ENCODE measurements at regions not wholly inside any gene's neighbourhood (a gene's known extent, or its start where the extent isn't known, plus 50 kb on each side); places are given as distances from the start of the nearest gene placed in this dataset.

DNA sequence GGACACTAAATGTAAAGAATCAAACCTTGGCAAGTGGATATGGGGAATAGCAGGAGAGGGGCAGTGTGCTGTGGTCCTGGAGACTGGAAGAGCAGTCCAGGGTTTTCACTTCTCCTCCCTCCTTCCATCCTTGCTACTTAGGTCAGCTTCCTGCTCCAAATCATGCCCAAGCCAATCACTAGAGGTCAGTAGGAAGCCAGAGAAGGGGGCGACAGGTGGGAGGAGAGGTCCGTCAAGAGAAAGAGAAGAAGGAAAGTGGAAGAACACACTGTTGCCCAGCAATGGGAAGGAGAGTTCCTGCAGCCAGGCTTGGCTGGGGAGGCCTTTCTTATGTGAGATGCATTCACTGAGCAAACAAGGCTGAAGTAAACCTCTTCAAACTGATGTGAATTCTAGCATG, 289.6 kb downstream of the DTWD2 start:
- TF ChIP-seq POLR2AphosphoS5 (IDR thresholded peaks at IDR 0.05) (no peak), POLR2A (IDR thresholded peaks at IDR 0.05) (no peak), EP300 (IDR thresholded peaks at IDR 0.05) (no peak)
- TF ChIP-seq, protein P1, sequence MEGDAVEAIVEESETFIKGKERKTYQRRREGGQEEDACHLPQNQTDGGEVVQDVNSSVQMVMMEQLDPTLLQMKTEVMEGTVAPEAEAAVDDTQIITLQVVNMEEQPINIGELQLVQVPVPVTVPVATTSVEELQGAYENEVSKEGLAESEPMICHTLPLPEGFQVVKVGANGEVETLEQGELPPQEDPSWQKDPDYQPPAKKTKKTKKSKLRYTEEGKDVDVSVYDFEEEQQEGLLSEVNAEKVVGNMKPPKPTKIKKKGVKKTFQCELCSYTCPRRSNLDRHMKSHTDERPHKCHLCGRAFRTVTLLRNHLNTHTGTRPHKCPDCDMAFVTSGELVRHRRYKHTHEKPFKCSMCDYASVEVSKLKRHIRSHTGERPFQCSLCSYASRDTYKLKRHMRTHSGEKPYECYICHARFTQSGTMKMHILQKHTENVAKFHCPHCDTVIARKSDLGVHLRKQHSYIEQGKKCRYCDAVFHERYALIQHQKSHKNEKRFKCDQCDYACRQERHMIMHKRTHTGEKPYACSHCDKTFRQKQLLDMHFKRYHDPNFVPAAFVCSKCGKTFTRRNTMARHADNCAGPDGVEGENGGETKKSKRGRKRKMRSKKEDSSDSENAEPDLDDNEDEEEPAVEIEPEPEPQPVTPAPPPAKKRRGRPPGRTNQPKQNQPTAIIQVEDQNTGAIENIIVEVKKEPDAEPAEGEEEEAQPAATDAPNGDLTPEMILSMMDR (IDR thresholded peaks at IDR 0.05) = no peak
